Activated T-cell treated with anti-CD3 and anti-CD28 coated beads, Interleukin-2, amount 50 U/mL, for 1 hour (primary cell): ENCODE measurements at regions not wholly inside any gene's neighbourhood (a gene's known extent, or its start where the extent isn't known, plus 50 kb on each side); places are given as distances from the start of the nearest gene placed in this dataset.

Experiments
- DNase-seq: peaks from one replicate; pipeline ENCODE4 v3.0.0-alpha.2; 2020

DNA sequence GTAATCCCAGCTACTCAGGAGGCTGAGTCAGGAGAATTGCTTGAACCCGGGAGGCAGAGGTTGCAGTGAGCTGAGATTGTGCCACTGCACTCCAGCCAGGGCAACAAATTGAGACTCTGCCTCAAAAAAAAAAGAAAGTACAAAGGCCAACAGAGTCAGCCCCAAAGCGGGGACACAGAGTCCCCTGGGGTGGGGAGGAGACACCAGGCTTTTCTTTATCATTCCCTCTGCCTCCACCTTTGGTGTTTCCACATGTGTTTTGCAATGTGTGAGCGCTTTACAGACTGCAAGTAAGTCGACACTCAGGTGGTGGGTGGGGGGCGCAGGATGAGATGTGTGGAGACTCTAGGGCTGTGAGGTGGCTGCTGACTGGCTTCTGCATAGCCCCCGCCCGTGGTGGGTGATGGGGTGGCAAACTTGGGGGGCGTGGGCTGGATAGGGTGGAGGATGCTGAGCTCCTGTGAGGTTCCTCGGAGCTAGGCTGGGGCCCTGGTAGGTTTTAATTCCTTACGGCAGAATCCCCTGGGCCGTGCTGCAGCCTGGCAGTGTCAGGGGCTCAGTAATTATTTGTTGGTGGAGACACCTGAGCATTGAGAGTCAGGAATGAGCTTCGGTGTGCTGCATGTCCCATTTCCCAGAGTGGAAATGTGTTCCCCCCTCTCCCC, 177.2 kb downstream of the CTTN start:
- DNase-seq, result no peak

DNA sequence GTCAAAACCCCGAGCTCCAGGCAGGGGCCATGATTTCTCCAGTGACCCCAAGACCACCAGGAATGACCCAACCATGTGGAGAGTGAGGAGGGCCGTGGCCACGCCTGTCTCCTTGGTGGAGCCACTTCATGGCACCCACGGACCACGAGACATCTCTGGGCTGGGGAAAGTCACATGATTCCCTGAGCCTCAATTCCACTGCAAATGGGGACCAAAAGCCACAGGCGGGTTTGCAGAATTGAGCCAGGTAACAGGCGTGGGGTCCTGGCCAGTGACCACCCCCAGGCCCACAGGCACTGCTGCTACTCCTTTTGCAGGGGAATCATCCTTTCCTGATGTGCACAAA, 178.9 kb downstream of the CTTN start:
- DNase-seq, result no peak

DNA sequence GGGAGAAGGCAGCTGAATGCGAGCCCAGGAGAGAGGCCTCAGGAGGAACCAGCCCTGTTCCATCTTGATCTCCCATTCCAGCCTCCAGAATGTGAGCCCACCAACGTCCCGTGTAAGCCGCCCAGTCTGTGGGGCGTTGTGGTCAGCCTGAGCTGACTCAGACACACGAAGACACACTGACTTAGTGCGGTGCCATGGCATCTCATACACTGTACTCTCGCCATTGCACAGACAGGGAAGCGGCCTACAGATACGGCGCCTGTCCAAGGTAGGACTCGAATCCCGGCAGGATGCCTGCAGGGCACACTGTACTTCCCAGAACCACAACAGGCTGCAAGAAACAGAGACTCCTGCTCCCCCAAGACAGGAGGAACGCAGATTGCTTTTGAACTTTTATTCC, 179.6 kb downstream of the CTTN start:
- no peak for DNase-seq

DNA sequence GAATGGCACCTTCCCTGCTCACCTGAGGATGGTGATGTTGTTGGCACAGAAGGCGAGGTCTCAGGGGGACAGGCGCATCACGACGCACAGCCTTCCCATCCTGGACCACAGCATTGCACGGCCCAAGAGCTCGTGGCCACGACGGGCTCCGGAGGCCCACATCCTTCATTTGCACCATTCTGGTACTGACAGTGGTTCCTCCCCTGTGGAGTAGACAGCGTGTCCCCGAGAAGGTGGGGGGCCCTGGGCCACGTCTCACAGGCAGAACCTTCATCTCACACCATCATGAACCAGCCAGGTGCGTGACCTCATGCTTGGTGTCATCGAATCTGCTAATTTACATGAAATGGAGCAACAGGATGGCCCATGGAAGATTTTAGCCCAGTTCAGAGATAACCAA, 180.0 kb downstream of the CTTN start:
- DNase-seq, result no peak

DNA sequence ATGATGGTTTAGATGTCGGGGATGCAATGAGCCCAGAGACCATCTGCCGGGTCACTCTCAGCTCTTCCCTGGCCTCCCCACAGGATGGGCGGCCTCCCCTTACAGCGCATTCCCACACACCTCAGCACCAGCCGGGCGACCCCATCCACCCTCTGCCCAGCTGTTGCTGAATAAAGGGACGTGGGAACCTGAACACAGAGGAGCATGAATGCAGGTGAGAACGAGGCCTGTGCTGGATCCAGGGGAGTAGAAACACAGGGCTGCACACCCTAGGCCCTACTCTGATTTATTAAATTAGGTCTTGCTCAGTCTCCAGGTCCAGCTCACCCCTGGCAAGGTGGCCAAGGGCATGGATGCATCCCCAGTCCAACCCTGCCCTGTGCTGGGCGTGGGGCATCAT, 180.5 kb downstream of the CTTN start:
- no peak for DNase-seq

DNA sequence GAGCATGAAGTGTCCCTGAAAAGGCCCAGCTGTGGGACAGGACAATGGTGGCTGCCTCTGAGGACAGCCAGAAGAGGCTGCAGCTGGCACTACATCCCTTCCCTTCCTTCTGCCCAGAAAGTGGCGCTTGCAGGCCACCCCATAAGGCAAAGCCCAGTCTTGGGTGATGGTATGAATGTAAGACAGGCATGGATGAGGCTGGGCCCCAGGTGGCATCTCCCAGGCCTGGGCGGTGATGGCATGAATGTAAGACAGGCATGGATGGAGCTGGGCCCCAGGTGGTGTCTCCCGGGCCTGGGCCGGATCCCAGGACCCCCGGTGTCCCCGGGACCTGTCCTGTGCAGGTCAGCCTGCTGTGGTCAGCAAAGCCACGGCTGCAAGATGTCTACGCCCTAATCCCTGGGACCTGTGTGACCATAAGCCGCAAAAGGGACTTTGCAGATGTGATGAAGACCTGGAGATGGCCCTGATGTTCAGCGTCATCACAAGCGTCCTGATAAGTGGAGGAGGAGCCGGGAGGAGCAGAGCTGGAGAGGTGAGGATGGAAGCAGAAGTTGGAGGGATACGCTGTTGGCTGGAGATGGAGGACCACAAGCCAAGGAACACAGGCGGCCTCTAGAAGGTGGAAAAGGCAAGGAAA, 181.1 kb downstream of the CTTN start:
- no peak for DNase-seq

DNA sequence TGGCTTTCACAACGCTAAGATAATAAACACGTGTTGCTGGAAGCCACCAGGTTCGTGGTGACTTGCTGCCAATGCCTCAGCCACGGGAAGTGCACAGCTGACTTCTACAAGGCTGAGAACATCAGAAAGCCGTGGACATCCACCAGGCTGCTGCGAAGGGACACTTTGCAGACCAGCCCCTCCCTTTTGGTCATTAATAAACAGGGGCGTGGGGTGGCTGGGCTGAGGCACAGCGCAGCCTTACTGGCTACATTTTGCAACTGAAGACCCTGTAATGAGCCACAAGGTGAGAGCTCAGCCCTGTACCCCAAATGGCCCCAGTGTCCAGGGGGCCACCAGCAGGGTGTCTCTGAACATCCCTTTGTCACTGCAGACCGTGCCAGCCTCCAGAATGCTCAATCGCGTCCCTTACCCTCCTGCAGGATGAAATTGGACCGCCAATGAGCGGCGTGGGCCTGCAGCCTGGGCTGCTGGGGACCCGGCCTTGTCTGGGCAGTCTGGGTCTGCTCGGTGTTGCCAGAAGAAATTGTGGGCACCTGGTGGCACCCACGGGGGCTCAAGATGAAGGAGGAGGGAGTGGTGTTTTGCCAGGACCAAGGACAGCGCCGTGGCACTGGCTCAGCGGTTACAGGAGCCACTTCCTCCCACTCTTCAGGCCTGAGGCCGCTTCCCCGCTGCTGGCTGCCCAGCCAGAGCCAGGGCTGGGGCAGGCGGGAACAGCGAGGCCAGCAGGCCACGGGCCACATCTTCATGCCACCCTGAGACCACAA, 181.9 kb downstream of the CTTN start:
- DNase-seq, result no peak

DNA sequence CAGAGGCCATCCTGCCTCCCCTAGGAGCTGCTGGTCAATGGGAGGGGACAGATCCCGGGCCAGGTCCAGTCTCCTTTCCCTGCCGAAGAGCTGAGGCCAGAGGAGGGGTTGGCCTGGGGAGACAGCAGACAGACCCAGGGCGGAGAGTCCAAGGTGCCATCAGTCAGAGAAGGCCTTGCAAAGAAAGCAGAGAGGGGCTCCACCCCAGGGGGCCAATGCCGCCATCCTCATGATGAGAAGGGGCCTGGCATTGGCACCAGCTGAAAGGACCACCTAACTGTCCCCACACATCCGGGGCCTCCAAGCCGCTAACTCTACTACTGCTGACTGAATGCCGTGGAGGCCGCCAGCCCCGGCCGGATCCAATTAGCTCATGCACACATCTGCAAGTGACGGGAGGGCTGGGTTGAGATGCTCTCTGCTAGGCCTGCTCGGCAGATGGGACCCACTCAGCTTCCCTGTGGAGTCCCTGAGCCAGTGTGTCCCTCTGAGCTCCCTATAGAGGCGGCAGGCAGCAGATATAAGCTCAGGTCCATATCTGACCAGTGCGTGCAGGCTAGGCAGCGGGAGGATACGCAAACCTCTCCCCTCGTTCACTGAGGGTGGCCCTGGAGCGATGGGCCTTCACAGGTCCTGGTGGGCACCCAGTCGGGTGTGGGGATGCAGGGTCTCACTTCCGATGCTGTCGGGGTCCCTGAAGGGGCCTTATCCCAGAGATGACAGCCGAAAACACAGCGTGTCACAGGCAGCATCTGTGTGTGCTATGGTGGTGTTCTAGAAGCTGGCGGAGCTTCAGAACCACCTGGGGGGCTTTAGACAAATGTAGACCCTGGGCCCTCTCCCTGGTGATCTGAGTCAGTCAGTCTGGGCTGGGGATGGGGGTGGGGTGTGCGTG, 183.9 kb downstream of the CTTN start:
- DNase-seq, result peak; percentile 10

DNA sequence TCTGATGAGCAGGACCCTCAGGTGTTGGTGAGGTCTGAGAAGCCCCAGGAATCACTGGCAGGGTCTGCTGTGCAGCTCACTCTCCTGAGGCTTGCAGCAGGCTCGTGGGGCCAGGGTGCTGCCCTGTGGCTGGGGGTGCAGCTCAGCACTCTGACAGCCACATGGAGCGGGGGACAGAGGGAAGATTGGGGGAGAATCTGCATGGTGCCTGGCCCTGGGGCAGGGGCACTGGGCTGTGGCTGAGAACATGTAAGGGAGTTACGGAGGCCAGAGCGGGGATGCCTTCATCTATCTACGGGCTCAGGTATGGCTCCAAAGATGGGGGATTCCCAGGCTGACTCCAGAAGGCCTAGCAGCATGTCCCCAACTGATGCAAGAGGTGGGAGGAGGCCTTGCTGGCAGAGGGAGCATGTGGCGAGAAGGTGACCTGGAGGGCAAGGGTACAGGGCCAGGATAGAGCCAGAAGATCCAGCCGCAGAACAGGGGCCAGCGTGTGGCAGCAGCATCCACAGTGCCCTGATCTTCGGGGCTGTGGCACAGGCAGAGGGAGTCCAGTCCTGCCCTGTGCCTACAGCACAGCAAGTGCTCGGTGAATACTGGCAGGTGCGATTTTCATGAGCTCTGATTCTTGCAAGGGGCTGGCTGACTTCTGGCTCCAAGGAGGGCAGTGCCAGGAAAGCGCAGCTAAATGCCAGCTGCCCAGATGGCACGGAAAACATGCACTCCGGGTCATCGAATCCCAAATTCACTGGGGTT, 184.7 kb downstream of the CTTN start:
- peak; percentile 8 for DNase-seq

DNA sequence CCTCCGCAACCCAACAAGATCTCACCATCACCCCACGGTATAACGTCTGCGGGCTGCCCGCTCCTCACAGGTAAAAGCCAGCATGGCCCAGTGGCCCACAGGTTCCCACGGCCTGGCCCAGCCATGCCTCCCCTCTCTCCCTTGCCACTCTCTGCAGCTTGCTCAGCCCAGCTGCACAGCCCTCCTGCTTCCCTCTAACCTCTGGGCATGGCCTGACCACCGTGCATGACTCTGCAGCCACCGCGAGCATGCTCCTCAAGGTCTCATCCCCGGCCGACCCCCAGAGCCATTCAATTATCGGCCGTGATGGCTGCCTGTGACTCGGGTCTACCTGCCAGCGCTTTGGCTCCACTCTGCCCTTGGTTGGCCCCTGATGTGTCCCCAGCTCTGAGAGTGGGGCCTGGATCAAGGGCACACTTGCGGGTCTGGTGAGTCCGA, 185.5 kb downstream of the CTTN start:
- DNase-seq, result no peak

DNA sequence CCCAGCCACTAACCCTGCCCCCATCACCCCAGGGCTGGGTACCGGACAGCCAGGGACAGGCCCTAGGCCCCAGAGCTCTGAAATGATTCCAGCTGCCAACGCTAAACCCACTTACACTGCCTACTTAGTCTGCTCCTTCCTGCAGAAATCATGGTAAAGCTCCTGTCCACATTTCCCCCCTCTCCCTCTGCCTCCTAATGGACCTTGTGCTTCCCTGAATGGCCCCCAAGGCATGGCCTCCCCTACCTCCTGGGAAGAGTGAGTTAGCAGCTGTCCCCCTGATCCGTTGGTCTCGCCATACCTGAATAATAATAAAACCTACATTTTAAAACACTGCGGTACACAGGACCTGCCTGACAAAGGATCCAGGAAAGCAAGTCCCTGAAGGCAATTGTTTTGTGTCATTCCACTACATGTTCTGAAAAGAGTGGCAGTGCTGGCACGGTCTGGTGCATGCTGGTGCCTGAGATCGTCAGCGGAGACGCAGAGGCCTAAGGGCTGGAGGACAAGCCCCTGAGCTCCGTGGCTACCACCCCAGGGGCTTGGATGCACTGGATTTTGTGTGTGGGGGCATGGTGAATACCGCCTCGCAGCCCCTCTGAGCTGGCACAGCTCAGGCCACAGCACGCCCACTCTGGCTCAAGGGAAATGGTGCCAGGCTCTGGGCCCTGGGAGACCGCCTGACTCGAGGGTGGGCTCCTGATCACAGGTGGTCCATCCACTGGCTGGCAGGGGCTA, 186.3 kb downstream of the CTTN start:
- DNase-seq, result no peak

DNA sequence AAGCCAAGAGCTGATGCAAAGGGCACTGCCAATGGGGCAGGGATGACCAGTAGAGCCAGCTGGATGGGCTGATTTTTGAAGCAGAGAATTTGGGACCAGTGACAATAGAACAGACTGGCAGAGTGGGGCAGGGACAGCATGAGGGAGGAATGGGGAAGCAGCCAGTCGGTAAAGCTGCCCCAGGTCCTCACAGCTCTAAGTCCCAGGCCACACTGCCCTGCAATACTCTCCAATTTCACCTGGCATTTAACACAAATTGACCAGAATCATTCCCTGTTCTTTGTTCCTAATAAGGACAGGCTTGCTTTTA, 186.9 kb downstream of the CTTN start:
- DNase-seq, result no peak

DNA sequence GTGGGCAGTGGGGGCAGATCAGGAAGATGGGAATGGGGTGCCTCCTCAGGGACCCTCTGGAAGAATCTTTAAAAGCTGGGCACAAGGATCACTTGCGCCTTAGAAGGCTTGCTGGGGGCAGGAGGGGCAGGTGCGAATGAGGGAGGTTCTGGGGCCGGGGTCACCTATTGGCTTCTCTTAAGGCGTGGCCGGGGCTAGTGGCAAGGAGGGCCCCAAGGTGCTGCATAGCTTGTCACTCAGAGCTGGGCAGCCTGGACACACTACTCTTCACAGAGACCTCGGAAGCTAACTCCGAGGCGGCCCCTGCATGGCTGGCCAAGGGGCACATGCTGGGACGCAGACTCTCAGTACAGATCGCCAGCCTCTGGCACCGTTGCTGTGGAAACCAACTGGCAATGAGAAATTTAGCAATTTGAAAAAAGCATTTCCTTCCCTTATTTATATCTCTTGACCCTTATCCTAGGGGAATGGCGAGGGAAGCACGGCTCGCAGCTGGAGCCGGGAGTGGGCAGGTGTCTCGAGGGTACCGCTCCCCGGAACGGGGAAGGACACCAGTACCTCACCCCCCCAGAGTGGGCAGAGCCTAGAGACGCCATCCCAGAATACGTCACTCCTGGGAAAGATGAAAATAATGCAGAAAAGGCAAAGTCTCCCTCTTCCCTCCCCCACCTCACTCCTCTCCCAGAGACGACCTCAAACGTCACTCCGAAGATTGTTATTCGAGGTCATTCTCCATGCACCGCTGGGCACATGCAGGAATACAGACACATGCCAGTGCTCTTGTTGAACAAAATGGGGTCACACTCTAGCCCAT, 188.1 kb downstream of the CTTN start:
- no peak for DNase-seq

DNA sequence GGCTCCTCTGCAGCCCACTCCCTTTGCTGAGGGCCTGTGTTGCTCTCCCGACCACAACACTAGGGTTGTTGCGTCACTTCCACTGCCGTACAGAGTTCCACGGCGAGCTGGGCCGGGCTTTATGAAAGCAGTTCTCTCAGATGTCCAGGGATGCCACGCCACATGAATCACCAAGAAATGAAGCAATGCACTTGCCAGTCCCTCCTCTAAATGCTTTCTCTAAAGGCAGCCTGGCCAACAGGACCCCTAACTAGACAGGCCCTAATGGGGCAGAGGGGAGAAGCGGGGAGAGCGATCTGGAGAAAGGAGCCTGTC, 188.7 kb downstream of the CTTN start:
- DNase-seq, result no peak

DNA sequence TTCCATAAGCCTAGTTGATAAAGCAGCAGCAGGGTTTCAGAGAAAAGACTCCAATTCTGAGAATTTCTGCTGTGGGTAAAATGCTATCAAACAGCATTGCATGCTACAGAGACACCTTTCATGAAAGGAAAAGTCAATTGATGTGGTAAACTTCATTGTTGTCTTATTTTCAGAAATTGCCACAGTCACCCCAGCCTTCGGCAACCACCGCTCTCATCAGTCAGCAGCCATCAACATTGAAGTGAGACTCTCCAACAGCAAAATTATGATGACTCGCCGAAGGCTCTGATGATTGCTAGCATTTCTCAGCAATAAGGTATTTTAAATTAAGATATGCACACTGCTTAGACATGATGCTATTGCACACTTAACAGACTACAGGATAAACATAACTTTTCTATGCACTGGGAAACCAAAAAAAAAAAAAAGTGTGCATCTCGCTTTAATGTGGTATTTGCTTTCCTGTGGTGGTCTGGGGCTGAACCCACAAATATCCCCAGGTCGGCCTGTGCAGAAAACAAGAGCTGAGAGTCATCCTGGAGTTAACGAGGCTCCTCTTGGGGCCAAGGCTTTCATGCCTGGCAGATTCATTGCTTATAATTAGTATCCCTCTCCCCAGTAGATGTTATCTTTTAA, 192.1 kb downstream of the CTTN start:
- no peak for DNase-seq

DNA sequence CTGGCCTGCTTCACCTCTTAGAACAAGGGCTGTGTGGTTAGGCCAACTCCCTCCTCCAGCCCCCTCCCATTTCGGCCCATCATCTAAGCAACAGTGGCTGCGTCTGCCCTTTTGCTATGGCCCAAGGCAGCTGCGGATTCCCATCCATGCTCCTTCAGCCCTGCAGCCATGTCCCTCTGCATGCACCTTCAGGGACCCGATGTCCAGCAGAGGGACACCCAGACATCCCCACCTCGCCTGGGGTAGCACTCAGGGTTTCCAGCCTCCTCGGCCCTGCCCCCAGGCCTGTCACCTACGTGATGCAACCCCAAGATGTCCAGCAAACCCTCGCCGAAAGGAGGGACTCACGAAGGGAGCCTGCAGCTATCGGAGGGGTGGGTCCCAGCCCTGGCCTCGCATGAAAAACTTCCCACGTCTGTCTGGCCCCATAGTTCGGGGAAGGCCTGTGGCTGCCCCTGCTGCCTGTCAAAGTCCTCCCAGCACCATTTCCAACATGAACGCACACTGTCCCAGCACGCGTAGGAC, 194.4 kb downstream of the CTTN start:
- no peak for DNase-seq

DNA sequence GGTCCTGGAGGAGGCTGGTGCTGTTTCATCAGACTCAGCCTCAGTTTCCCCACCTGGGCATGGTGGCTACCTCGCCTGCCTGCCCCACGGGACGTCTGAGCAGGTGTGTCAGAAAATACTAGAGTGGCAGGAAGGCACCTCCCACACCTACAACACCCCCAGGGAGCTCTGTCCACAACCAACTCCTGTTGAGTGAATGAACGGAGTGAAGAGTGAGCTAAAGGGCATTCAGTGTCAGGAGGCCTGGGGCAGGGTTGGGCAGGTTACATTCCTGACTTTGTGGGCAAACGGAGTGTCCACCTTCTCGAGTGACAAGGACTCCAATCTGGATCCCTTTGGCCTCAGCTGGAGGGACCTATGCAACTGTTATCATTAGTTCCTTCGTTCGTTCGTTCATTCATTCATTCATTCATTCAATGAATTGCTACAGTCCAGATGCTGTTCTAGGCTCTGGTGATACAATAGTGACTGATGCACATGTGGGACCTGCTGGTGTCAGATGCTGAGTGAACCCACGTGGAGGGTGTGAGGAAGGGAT, 195.2 kb downstream of the CTTN start:
- no peak for DNase-seq

DNA sequence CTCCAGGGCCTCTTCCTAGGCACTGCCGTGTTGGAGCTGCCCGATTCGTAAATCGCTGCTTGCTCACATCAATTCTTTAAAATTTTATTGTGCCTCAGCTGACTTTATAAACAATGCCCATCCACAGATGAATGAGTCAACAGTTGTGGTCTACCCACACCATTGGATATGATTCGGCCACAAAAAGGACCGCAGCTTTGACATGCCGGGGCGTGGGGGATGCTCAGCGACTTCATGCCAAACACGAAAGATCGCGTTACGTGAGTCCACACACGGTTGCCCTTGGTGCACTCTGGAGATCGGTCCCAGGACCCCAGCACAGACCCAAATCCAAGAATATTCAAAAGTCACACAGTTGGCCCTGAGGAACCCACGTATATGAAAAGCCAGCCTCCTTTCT, 195.7 kb downstream of the CTTN start:
- DNase-seq, result no peak

DNA sequence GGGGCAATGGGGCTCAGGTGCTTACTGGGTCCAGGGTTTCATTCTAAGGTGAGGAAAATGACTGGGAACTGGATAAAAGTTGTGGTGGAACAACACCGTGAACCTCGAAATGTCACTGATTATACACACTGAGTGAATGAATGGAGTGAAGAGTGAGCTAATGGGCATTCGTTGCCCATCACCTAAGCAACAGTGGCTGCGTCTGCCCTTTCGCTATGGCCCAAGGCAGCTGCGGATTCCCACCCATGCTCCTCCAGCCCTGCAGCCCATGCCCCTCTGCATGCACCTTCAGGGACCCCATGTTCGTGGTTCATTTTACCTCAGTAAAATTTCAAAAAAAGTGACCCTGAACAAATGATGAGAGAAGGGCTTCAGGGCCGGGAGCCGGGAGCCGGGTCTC, 196.3 kb downstream of the CTTN start:
- no peak for DNase-seq

DNA sequence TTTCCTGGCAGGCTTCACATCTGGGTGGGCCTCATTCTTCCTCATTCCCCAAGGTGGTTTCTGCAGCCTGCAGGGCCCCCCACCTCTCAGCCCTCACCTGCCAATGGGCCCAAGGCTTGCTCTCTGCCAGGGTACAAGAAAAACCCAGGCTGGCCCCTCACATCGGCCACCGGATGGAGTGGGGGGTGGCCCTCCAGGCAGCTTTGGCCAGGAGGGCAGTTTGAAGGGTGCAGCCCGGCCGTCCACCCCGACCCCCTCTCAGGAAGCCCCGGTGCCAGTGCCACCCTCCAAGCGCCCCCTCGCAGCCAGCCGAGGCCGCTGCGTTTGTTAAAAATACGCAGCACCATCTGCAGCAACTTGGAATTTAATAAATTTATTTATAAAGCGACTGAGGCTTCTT, 196.7 kb downstream of the CTTN start:
- no peak for DNase-seq
